MCF 10A (cell line): ENCODE measurements at regions not wholly inside any gene's neighbourhood (a gene's known extent, or its start where the extent isn't known, plus 50 kb on each side); places are given as distances from the start of the nearest gene placed in this dataset.

Source experiments
- BruUV-seq: library from RNA; stranded (reverse); fragments of 400-500 nt; replicated peaks from 2 replicates; lab custom pipeline; 2021; lab: Mats Ljungman, UMichigan
- CTCF ChIA-PET: fragments of 300-600 bp; sonication (Branson Sonifier 250); formaldehyde crosslinking; extraction: SDS; loops from one replicate; lab custom pipeline; 2021; ENCODE audit warnings: antibody characterized with exemption, inconsistent platforms; lab: Yijun Ruan, JAX
- POLR2A ChIA-PET: fragments of 300-600, 350-650 bp; sonication (Branson Sonifier 250); formaldehyde crosslinking; extraction: SDS; loops from one replicate; lab custom pipeline; 2020; ENCODE audit warnings: antibody characterized with exemption, inconsistent platforms; lab: Yijun Ruan, JAX
- DNase-seq: peaks from one replicate; pipeline ENCODE4 v3.0.0-alpha.2; 2018; ENCODE audit not compliant: unreplicated experiment
- H3K27ac Mint-ChIP-seq: one replicate; pipeline ENCODE4 v1.8.0; 2022; ENCODE audit warnings: mild to moderate bottlenecking, low read depth, mixed read lengths; ENCODE audit not compliant: unreplicated experiment
- H3K27me3 Mint-ChIP-seq: one replicate; pipeline ENCODE4 v1.8.0; 2022; ENCODE audit warnings: mixed read lengths; ENCODE audit not compliant: insufficient read depth, unreplicated experiment
- H3K36me3 Mint-ChIP-seq: one replicate; pipeline ENCODE4 v1.8.0; 2022; ENCODE audit warnings: mild to moderate bottlenecking, moderate library complexity, mixed read lengths; ENCODE audit not compliant: insufficient read depth, unreplicated experiment
- H3K4me1 Mint-ChIP-seq: one replicate; pipeline ENCODE4 v1.8.0; 2022; ENCODE audit warnings: mixed read lengths; ENCODE audit not compliant: insufficient read depth, unreplicated experiment
- H3K4me3 Mint-ChIP-seq: one replicate; pipeline ENCODE4 v1.8.0; 2022; ENCODE audit warnings: mild to moderate bottlenecking, moderate library complexity, mixed read lengths; ENCODE audit not compliant: unreplicated experiment
- H3K9me3 Mint-ChIP-seq: one replicate; pipeline ENCODE4 v1.8.0; 2022; ENCODE audit warnings: mixed read lengths; ENCODE audit not compliant: unreplicated experiment
- intact Hi-C: fragments of 100-400 bp; cut with micrococcal nuclease; formaldehyde crosslinking; loops from 2 replicates; pipeline ENCODE4 v1.14.1; 2022
- TF ChIP-seq, protein P1 (sequence below): fragments of 200-600 bp; IDR thresholded peaks from one replicate; pipeline ENCODE4 v1.8.0; 2022; ENCODE audit warnings: antibody characterized with exemption, mild to moderate bottlenecking; ENCODE audit not compliant: unreplicated experiment

DNA sequence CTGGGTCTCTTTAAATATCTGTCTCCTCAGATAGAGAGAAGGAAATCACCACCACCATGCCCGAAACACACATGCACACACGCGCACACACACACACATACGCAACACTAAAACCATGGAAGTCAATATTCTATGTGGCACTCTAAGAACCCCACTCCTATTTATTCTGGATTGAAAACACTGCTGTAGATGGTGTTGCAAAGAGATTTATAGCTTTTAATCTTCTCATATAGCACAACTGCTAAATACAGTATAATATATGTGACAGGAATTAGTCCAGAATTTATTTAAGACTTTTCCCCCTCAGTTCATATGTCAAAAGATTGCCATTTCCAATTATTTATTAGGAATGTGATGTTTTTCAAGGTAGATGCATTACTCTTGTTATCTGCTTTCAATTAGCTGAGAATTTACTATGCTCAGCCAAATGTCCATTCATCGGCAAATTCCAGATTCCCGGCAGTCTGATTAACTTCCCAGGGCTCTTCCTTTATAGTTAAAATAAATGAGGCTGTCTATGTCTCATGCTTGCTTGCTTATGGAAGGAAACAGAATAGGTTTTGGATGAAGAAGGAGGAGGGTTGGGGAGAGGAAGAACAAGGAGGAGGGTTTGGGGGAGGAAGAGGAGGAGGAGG, 115.4 kb upstream of the NDP start:
- BruUV-seq = no TSS peak
- no peak for DNase-seq
- no peak overlapping the region for H3K27ac Mint-ChIP-seq
- TF ChIP-seq, protein P1, sequence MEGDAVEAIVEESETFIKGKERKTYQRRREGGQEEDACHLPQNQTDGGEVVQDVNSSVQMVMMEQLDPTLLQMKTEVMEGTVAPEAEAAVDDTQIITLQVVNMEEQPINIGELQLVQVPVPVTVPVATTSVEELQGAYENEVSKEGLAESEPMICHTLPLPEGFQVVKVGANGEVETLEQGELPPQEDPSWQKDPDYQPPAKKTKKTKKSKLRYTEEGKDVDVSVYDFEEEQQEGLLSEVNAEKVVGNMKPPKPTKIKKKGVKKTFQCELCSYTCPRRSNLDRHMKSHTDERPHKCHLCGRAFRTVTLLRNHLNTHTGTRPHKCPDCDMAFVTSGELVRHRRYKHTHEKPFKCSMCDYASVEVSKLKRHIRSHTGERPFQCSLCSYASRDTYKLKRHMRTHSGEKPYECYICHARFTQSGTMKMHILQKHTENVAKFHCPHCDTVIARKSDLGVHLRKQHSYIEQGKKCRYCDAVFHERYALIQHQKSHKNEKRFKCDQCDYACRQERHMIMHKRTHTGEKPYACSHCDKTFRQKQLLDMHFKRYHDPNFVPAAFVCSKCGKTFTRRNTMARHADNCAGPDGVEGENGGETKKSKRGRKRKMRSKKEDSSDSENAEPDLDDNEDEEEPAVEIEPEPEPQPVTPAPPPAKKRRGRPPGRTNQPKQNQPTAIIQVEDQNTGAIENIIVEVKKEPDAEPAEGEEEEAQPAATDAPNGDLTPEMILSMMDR = no peak
- peaks cover 58% of the 10 kb centered on the region for H3K27me3 Mint-ChIP-seq
- no peaks in the 10 kb centered on the region for H3K36me3 Mint-ChIP-seq
- intact Hi-C loops = no loop called here
- POLR2A ChIA-PET = no interaction called here
- no peak overlapping the region for H3K4me3 Mint-ChIP-seq
- CTCF ChIA-PET = interaction anchor here (1.6 kb wide), 1 partner anchor 16 kb away, joined by 3 read pairs; no protein-coding TSS in a partner anchor
- H3K9me3 Mint-ChIP-seq = no peaks in the 10 kb centered on the region
- H3K4me1 Mint-ChIP-seq = no peaks in the 10 kb centered on the region

DNA sequence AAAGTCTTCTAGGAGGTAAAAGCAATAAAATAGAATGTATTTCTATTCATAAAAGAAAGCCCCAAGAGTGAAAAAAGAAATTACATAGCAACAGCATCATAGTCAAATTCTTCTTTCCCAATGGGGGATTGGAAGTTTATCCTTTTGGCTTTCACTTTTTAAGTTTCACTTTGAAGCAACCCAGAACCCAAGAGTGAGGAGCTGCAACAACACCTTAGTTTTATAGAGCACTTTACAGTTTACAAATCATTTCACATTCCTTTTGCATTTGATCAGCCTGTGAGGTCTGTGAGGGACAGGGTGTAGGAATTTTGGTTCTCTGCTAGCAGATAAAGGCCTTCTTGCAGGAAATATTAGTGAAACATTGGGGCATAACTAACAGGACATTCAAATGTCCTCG, 112.0 kb upstream of the NDP start:
- H3K27ac Mint-ChIP-seq = no peak overlapping the region
- CTCF ChIA-PET = interaction anchor here (0.7 kb wide), 1 partner anchor 125 kb away, joined by 3 read pairs; no protein-coding TSS in a partner anchor
- H3K36me3 Mint-ChIP-seq = no peaks in the 10 kb centered on the region
- H3K27me3 Mint-ChIP-seq = peaks cover 69% of the 10 kb centered on the region
- BruUV-seq = no TSS peak
- no peaks in the 10 kb centered on the region for H3K9me3 Mint-ChIP-seq
- no peaks in the 10 kb centered on the region for H3K4me1 Mint-ChIP-seq
- POLR2A ChIA-PET = interaction anchor here (0.6 kb wide), 1 partner anchor 493 kb away, joined by 3 read pairs; no protein-coding TSS in a partner anchor
- intact Hi-C loops = no loop called here
- no peak for DNase-seq
- no peak overlapping the region for H3K4me3 Mint-ChIP-seq
- TF ChIP-seq, protein P1 = no peak

DNA sequence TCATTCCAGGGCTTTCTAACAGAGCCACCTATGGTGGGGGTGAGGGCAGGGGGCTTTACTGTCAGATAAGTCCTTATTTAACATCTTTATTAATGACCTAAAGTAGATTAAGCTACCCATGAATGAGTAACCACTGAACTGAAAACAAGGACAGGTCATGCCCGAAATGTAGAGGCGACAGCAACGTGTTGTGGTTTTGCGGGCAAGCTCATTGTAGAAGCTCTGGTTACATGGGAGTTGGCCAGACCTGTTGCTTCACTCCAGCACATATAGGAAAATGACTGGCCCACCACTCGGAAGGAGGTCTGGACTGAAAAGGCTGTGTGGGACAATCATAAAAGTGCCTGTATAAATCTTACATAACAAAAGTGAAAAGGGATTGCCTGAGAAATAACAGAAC, 109.6 kb upstream of the NDP start:
- Mint-ChIP-seq H3K36me3 (no peaks in the 10 kb centered on the region), H3K9me3 (peaks cover 3% of the 10 kb centered on the region), H3K4me3 (no peak overlapping the region)

GRCh38 chrX:44080083-44080482, 106.9 kb upstream of the NDP start:
- Mint-ChIP-seq H3K4me1 (no peaks in the 10 kb centered on the region), H3K27ac (no peak overlapping the region), H3K27me3 (peaks cover 50% of the 10 kb centered on the region), H3K9me3 (peaks cover 9% of the 10 kb centered on the region), H3K4me3 (no peak overlapping the region), H3K36me3 (no peaks in the 10 kb centered on the region)
- BruUV-seq = no TSS peak
- intact Hi-C loops = no loop called here
- ChIA-PET POLR2A (no interaction called here), CTCF (no interaction called here)
- DNase-seq = no peak
- TF ChIP-seq, protein P1 = no peak

More for the DNA sequence above, 109.6 kb upstream of the NDP start:
- ChIA-PET CTCF (no interaction called here), POLR2A (interaction anchor here (1.0 kb wide), 1 partner anchor 16 kb away, joined by 3 read pairs; no protein-coding TSS in a partner anchor)
- BruUV-seq = no TSS peak
- H3K27ac Mint-ChIP-seq = no peak overlapping the region
- intact Hi-C loops = no loop called here
- no peak for DNase-seq
- TF ChIP-seq, protein P1 = no peak
- no peaks in the 10 kb centered on the region for H3K4me1 Mint-ChIP-seq
- peaks cover 62% of the 10 kb centered on the region for H3K27me3 Mint-ChIP-seq
